Gastrocnemius medialis (tissue), 4 donors: ENCODE measurements at regions not wholly inside any gene's neighbourhood (a gene's known extent, or its start where the extent isn't known, plus 50 kb on each side); places are given as distances from the start of the nearest gene placed in this dataset.

Experiments used
- ATAC-seq, 2 donors: fragments of 150-250 bp; one replicate each; pipeline ENCODE4 v1.9.1; 2016
- DNase-seq, 2 donors: peaks; one replicate each; pipeline ENCODE4 v3.0.0-alpha.2; 2019
- H3K27ac ChIP-seq, 4 donors: fragments of 200-600 bp; sonication (generic); 1 replicate in 1 of 4; 2 replicates in 3 of 4; pipeline ENCODE4 v1.5.1; 2016 to 2018; ENCODE audit warnings: mild to moderate bottlenecking in 2 of 4, moderate library complexity in 1 of 4
- H3K27me3 ChIP-seq, 3 donors: fragments of 200-600 bp; sonication (generic) in 2 of 3; 1 replicate in 1 of 3; 2 replicates in 2 of 3; pipeline versions ENCODE4 v1.5.1 to v1.6.0; 2016 to 2019; ENCODE audit warnings: mild to moderate bottlenecking in 1 of 3, moderate library complexity in 1 of 3
- H3K36me3 ChIP-seq, 2 donors: fragments of 200-600 bp; sonication (generic) in 1 of 2; one replicate each; pipeline ENCODE4 v1.5.1; 2017 to 2018
- H3K4me1 ChIP-seq, 2 donors: fragments of 200-600 bp; sonication (generic) in 1 of 2; one replicate each; pipeline ENCODE4 v1.5.1; 2016 to 2017; ENCODE audit warnings: mild to moderate bottlenecking in 2 of 2
- H3K4me3 ChIP-seq, 4 donors: fragments of 200-600 bp; sonication (generic) in 3 of 4; 1 replicate in 1 of 4; 2 replicates in 3 of 4; pipeline ENCODE4 v1.5.1; 2016 to 2019; ENCODE audit warnings: mild to moderate bottlenecking in 2 of 4
- H3K9me3 ChIP-seq, 3 donors: fragments of 200-600 bp; sonication (generic) in 2 of 3; 1 replicate in 1 of 3; 2 replicates in 2 of 3; pipeline ENCODE4 v1.5.1; 2016 to 2019
- CTCF ChIP-seq, 5 experiments: fragments of 450-650 bp in 3 of 5; fragments of 200-600 bp in 2 of 5; sonication (generic) in 2 of 5; IDR thresholded peaks in 4 of 5; conservative IDR thresholded peaks in 1 of 5; 1 replicate in 4 of 5; 2 replicates in 1 of 5; pipeline ENCODE4 v1.5.1; 2016 to 2019; ENCODE audit warnings: antibody characterized with exemption in 5 of 5, mild to moderate bottlenecking in 3 of 5, moderate library complexity in 3 of 5
- POLR2A ChIP-seq, 2 donors: fragments of 450-650 bp; IDR thresholded peaks; one replicate each; pipeline ENCODE4 v1.6.1; 2017; ENCODE audit warnings: antibody characterized with exemption in 2 of 2, mild to moderate bottlenecking in 2 of 2, moderate library complexity in 2 of 2
- in situ Hi-C, 4 donors: fragments of 200-750 bp; cut with MboI; loops; one replicate each; pipeline versions ENCODE4 v1.15.0 to v1.8.0; 2017; ENCODE audit warnings: low sequenced_read_pairs in 4 of 4
- intact Hi-C: fragments of 100-400 bp; cut with DNase I; formaldehyde crosslinking; loops from one replicate; pipeline ENCODE4 v1.15.1; 2023; ENCODE audit warnings: low total_unique reads

DNA sequence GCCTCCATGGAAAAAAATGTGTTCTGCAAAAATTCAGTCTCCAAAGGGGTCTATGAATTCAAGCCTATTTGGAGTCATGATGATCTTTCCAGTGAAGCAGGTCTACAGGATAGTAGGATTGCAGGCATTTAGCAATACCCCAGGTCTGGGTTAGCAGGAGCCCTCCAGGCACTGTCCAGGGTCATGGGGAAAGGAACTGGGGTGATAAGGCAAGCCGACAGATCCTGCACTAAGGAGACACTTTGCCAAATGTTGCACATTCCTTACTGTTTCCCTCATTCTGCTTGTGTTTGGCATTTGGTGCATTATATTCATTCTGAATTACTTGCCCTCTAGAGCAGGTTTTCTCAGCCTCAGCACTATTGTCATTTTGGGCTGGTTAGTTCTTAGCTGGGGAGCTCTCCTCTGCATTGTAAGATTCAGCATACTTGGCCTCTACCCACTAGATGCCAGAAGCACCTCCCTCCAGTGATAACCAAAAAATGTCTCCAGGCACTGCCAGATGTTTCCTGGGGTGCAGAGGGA is 333.3 kb upstream of the PLXNA2 start:
- ATAC-seq = no peak

DNA sequence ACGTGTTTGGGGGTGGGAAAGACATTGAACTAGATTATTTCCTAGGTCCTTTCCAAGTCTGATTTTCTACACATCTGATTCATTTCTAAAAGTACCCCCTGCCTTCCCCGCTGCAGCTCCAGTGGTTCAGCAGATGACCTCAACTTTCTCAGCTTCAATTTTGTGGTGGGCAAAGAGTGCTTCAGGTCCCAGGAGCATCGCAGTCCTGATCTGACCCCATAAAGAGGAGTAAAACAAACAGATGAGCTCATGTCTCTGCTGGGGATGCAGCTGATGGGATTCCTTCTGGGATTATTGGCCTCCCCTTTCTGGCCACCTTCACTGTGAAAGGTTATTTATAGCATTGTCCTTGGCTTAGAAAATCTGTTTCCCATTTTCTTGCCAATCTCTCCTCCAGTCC is 337.0 kb upstream of the PLXNA2 start:
- Histone ChIP-seq H3K9me3 (no peaks in the 10 kb centered on the region), H3K4me1 (no peaks in the 10 kb centered on the region), H3K27ac (no peak overlapping the region), H3K4me3 (no peak overlapping the region), H3K36me3 (no peaks in the 10 kb centered on the region), H3K27me3 (no peaks in the 10 kb centered on the region)
- TF ChIP-seq CTCF (IDR thresholded peaks at IDR 0.05 in 4 of 5, conservative IDR thresholded peaks at IDR 0.05 in 1 of 5) (no peak), POLR2A (IDR thresholded peaks at IDR 0.05) (no peak)
- ATAC-seq (no peak), DNase-seq (no peak)
- intact Hi-C loops (no loop called here), in situ Hi-C loops (no loop called here)

More for the DNA sequence above, 333.3 kb upstream of the PLXNA2 start:
- no peaks in the 10 kb centered on the region for H3K27me3 ChIP-seq
- no peak for DNase-seq
- no peak overlapping the region for H3K4me3 ChIP-seq
- in situ Hi-C loops = no loop called here
- TF ChIP-seq POLR2A (IDR thresholded peaks at IDR 0.05) (no peak), CTCF (IDR thresholded peaks at IDR 0.05 in 4 of 5, conservative IDR thresholded peaks at IDR 0.05 in 1 of 5) (no peak)
- intact Hi-C loops = no loop called here
- no peaks in the 10 kb centered on the region for H3K4me1 ChIP-seq
- no peaks in the 10 kb centered on the region for H3K9me3 ChIP-seq
- H3K27ac ChIP-seq = no peak overlapping the region
- H3K36me3 ChIP-seq = no peaks in the 10 kb centered on the region

DNA sequence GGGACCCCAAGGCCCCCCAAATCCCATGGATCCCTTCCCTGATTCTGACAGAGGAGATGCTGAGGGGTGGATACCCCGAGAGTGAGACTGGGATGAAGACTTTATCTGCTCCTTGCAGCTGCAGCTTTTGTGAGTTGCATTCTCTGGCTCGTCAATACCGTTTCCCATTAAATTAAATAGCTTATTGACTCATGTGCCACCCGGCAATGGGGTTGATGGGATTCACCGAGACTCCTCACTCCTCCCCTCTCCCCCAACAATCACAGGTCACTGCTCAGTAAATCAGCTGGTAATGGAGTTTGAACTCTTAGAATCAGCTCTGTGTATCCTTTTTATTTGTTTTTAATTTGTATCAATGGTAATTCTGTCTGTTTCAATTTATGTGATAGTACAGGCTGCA is 337.5 kb upstream of the PLXNA2 start:
- in situ Hi-C loops = no loop called here
- intact Hi-C loops = no loop called here
- no peak for TF ChIP-seq CTCF (IDR thresholded peaks at IDR 0.05 in 4 of 5, conservative IDR thresholded peaks at IDR 0.05 in 1 of 5)
- no peak for TF ChIP-seq POLR2A (IDR thresholded peaks at IDR 0.05)
- Histone ChIP-seq H3K36me3 (no peaks in the 10 kb centered on the region), H3K27ac (no peak overlapping the region), H3K4me3 (no peak overlapping the region), H3K4me1 (no peaks in the 10 kb centered on the region), H3K9me3 (no peaks in the 10 kb centered on the region), H3K27me3 (no peaks in the 10 kb centered on the region)
- ATAC-seq (no peak), DNase-seq (no peak)

DNA sequence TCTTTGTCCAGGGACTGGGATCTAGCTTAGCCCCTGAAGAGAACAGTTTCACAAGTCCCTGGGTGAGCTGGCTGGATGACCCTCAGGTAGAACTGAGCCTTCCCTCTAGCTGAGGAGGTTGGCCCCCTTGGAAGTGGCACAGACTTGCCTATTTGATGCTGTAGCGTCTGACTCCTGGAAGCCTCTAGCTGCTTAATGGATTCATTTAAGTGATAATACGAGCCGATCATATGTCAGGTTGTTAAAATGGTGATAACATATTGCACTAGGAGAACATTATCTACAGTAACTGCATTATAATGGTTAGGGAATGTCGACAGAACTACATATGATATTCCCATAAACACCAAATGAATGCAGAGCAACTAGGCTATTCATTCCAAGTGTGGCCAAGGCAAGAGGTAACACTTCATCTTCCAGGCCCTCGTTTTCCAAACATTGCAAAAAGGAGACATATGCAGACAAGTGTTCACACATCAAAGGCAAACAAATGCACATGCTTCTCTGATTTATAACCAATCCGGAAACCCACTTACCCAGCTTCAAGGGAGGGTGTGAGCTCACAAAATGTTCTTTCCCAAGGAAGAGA is 340.1 kb upstream of the PLXNA2 start:
- Histone ChIP-seq H3K4me3 (no peak overlapping the region), H3K27me3 (no peaks in the 10 kb centered on the region), H3K27ac (no peak overlapping the region), H3K36me3 (no peaks in the 10 kb centered on the region), H3K4me1 (no peaks in the 10 kb centered on the region), H3K9me3 (no peaks in the 10 kb centered on the region)
- TF ChIP-seq CTCF (IDR thresholded peaks at IDR 0.05 in 4 of 5, conservative IDR thresholded peaks at IDR 0.05 in 1 of 5) (no peak), POLR2A (IDR thresholded peaks at IDR 0.05) (no peak)
- in situ Hi-C loops (no loop called here), intact Hi-C loops (no loop called here)
- DNase-seq (no peak), ATAC-seq (no peak)

DNA sequence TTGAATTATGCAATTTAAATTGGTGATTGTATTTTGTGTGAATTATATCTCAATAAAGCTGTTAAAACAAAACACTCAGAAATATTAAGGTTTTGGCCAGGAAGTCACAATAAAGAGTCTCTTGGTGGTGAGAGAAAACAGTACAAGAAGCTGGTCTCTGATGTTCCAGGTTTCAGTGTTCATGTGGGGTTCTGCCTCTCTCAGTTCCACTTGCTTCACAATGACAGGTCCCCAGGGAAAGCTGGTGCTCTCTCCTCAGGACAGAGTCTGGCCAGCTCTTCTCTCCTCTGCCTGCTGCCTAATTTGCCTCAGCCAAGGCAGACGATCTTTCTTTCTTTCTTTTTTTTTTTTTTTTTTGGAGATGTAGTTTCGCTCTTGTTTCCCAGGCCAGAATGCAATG is 342.9 kb upstream of the PLXNA2 start:
- no peak overlapping the region for H3K4me3 ChIP-seq

More for the DNA sequence above, 342.9 kb upstream of the PLXNA2 start:
- intact Hi-C loops (no loop called here), in situ Hi-C loops (no loop called here)
- ATAC-seq = no peak
- Histone ChIP-seq H3K4me1 (no peaks in the 10 kb centered on the region), H3K36me3 (no peaks in the 10 kb centered on the region), H3K27me3 (no peaks in the 10 kb centered on the region), H3K27ac (no peak overlapping the region), H3K9me3 (no peaks in the 10 kb centered on the region)
- DNase-seq = no peak
- TF ChIP-seq POLR2A (IDR thresholded peaks at IDR 0.05) = no peak
